PC-9 (cell line): ENCODE measurements at regions not wholly inside any gene's neighbourhood (a gene's known extent, or its start where the extent isn't known, plus 50 kb on each side); places are given as distances from the start of the nearest gene placed in this dataset.

Experiments used
- CTCF ChIP-seq: fragments of 200-600 bp; sonication (generic); conservative IDR thresholded peaks from 2 replicates; pipeline ENCODE4 v1.6.1; 2017; ENCODE audit warnings: mixed run types, antibody characterized with exemption, mild to moderate bottlenecking, moderate library complexity
- EZH2 ChIP-seq: fragments of 200-600 bp; sonication (generic); IDR thresholded peaks from 2 replicates; pipeline ENCODE4 v1.8.0; 2017; ENCODE audit warnings: antibody characterized with exemption, low read depth

- TF ChIP-seq CTCF (no peak), EZH2 (no peak)
Measured at GRCh38 chr16:6095414-6095813, 997.8 kb upstream of the EEF2KMT start.
